GM19463 (cell line): ENCODE measurements at regions not wholly inside any gene's neighbourhood (a gene's known extent, or its start where the extent isn't known, plus 50 kb on each side); places are given as distances from the start of the nearest gene placed in this dataset.
"Not testable (repeated sequence)": the region's sequence is repeated elsewhere in the genome, so short reads cannot be mapped to it uniquely, and the experiment has no call there.

ENCODE experiments used
- ATAC-seq: cut with Tn5 transposase; IDR thresholded peaks from one replicate; pipeline ENCODE4 v1.9.1; 2021; ENCODE audit warnings: mild to moderate bottlenecking, moderate library complexity; ENCODE audit not compliant: unreplicated experiment

DNA sequence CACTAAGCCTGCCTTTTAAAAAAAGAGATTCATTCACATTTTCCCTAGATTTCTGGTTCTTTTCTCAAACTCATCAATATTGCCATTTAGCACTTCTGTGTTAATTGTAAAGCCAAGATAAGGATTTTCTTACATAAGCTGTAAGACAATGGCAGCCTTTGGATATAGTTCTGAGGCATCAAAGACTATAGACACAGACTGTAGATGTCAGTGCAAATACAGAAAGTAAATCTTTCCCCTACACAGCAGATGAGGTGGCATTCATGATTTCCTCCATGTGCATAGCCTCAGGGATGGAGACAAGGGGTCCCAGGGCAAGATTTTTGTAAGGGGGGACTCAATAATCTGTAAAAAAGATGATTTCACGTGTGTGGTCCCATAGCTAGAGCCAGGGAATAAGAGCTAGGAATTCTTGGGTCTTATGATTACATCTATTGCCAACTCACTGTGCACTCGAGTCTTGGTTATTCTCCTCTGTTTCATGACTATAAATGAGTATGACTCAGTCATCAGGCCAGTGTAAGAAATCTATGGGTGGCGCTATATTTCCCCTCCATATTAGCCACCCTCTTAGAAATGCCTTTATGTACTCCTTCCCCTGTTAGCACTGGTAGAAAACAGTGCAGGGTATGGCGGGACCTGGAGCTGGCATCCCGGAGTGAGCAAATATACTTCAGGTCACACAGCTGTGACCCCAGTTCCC lies 207.5 kb downstream of the EXOC5 start:
- ATAC-seq = no peak

DNA sequence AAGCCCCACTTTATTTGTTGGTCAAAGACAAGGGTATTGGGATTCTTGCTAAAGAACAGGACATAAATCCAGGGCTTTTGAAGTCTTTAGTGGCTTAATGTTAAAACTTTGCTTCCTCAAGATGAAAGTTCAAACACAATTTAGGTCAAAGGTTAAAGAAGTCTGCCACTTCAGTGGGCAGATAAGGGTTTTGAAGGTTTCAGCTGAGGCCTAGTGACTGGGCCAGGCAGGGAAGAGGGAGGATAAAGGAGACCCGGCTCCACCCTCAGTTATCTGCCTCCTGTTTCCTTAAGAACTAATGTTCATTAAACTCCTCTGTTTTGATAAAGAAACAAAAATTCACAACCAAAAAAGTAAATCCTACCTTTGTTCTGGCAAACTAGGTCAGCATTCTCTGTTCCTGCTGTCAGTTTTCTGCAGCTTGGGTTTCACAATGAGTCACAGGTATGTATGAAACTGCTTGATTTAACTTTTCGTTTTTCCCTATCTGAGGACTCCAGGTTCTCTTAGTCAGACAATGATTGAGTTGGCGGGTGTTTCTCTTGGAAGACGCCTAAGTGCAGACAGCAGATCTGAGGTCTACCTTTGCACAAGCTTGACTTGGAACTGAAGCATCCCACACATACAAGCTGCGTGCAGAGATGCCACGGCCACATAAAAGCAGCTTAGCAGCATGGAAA lies 208.3 kb downstream of the EXOC5 start:
- ATAC-seq = peak; percentile 94

DNA sequence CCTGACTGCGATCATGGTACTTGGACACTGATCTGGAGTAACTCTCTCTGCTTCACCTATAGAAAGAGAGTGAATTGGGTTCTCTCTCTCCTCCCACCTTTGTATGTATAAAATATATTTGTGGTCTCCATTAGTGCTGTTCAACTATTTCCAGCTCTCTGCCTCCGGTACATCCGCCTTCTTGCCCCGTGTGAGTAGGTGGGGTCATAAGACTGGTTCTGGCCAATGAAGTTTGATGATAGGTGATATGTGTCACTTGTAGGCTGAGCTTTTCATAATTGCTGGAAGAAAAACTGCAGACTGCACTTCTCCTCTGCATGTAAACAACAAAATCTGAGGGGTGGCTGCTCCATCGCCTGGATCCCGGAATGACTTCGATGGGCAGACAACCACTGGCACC lies 210.4 kb downstream of the EXOC5 start:
- no peak for ATAC-seq

DNA sequence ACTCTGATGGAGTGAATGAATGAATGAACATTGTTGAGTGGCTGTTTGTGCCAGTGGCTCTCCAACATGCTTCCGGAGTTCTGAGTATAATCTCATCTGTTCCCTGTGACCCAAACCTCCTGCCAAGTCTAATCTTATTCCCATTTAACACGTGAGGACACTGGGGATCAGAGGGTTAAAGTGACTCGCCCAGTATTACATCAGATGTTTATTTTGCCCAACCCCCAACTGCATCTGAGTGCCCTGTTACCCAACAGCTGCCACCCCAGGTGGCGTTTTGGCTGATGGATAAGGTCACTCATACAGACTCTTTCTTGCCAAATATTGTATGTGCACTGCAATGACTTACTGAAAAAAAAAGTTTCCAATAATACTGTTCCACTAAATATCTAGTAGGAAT lies 210.9 kb downstream of the EXOC5 start:
- ATAC-seq = no peak

DNA sequence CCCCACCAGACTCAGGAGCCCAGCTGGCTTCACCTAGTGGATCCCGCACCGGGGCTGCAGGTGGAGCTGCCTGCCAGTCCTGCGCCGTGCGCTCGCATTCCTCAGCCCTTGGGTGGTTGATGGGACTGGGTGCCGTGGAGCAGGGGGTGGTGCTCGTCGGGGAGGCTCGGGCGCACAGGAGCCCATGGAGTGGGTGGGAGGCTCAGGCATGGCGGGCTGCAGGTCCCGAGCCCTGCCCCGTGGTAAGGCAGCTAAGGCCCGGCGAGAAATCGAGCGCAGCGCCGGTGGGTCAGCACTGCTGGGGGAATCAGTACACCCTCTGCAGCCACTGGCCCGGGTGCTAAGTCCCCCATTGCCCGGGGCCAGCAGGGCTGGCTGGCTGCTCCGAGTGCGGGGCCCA lies 212.2 kb downstream of the EXOC5 start:
- not testable (repeated sequence) for ATAC-seq

DNA sequence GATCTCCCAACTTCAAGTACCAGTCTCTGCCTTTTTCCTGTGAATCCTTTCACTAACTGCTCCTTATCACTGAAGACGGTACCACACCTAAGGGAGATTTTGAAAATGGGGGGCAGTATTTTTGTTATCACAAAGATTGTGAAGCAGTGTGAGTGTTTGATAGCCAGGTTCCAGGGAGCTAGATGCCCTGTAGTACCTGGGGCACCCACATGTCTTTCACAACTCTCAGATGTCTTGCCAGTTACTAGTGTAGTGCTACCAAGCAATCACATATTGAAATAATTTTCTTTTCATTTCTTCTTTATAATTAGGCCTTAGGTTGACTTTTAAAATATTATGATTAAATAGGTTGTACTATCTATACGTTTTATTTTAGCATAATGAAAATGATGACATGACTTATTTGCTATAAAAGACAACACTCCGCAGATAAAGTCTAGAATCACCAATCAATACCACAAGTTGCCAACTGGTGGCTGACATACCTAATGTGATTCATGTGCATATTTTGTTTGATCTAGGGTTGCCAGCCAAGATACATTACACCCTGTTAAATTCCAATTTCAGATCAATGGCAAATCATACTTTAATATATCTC lies 215.9 kb downstream of the EXOC5 start:
- no peak for ATAC-seq

DNA sequence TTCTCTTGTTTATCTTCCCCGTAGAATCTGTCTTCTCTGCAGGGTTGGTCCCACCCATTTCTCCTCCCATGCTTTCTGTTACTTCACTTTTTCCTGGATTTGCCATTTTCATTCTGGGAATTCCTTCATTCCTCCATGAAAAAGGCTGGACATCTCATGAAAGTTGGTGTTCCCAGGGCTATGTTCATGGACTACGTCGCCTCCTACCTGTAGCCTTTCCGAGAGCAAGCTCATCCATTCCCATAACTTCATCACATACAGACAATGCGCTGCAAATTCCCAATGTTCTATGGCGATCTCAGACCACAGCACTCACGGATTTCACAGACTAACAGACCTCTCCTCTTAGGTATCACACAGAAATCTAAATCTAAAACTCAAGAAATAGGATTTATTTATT lies 217.1 kb downstream of the EXOC5 start:
- ATAC-seq = no peak

DNA sequence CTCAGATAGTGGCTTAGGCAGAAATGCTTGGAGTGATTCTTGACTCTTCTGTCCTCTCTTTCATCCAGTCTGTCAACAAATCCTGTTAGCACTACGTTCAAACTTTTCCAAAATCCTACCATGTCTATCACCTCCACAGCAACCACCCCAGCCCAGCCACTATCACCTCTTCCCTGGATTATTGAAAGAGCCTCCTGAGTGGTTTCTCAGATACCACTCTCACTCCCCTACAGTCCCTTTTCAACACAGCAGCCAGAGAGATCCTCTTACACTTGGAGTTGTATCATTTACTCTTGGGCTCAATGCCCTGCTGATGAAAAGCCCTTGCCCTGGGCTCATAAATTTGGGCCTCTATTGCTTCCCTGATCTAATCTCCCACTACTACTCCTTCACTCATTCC lies 218.9 kb downstream of the EXOC5 start:
- no peak for ATAC-seq

DNA sequence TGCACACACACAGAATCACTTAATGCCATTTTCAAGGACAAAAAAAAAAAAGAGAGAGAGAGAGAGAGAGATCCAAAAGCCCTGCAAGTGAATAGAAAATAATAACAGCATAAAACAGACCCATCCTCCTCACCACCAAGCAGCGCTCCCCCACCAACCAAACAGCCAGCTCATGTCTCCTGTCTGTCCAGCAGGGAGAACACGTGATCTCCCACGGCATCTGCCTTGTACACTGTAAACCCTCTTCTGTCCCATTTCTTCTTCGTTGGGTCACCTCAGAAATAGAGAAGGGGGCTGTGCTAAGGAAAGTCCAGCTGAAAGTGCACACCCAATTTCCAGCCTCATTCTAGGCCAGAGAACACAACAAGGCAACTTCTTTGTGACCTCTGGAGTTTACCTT lies 222.5 kb downstream of the EXOC5 start:
- no peak for ATAC-seq

DNA sequence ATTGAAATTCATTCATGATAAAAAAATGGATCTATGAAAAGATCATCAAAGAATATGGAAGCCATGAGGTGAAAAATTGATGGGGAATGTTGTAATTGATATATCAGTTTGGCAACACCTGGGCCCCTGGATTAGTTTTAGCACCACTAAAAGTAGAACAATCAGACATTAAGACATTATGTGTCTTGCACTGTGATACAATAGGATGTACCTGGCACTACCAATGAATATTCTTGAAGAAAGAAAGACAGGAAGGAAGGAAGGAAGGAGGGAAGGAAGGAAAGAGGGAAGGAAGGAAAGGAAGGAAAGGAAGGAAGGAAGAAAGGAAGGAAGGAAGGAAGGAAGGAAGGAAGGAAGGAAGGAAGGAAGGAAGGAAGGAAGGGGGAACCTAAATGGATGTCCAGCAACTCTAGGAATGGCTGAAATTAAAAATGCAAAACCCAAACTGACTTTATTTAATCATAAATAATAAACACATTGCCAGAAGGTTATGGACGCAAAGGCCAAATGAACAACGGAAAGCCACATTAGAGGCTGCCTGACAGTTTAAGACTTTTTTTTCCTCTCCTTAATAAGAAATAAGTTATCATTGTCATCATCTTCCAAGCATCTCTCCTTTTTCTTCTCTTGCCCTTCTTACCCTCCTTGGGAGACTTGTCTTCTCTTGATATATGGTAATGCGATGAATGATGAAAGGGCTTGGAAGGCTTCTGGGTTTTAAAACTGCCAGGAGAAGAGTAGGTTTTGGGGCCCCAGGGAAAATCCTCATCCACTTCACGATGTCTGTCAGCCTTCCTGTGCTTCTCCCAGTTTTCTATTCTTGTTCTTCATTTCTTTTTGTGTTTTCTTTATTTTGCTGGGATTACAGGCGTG lies 224.4 kb downstream of the EXOC5 start:
- not testable (repeated sequence) for ATAC-seq

DNA sequence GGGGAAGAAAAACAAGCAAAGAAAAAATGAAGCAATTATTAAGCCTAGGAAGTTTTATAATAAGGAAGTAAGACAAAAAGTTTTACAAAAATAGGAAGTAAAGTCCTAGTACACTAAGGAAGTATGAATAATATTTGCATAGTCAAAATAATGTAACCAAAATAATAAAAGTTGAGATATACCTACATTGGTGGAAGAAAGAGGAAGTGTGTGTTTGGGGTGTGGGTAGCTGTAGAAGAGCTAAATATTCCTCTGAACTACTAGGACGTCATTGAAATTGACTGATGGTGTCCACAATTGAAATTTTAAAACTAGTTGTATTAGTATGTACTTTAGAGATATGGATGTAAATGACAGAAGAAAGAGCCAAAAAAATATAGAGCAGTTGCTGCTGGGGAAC lies 228.4 kb upstream of the OTX2 start:
- ATAC-seq = no peak

DNA sequence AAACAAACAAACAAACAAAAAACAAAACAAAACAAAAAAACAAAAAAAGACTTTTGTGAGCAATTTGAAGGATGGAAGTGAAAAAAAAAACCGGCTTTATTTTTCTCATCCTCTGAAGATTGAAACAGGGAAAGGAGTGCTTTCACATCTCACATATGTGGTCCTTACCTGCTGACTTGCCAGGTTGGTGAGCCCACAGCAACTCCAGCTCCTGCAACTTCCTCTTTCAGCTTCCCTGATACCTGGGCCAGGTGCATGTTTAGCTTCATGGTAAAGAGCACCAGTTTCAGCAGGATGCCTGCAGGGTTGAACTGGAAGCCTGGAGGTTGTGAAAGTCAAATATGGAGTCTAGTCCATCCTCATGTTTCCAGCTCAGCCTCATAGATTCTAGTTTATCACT lies 221.2 kb upstream of the OTX2 start:
- ATAC-seq = no peak

DNA sequence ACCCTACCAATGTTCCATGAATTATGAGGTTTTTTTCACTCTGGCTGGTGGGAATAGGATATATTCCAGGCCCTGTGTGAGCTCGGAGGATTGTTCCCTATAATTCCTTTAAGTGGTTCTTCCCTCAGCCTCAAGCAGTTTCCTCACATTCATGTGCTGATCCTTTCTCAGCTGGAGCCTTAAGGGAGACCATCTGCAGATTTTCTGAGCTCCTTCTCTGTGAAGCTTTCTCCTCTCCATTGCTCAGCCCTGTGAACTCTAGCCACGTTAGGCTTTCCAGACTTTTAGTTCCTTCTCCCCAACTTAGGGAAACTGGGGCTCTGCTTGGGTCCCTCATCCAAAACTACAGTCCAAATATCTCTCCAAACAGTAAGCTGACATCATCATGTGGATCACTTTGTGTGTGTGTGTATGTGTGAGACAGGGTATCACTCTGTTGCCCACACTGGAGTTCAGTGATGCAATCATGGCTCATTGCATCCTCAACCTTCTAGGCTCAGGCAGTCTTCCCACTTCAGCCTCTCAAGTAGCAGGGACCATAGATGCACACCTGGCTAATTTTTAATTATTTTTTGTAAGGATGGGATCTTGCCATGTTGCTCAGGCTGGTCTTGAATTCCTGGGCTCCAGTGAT lies 219.5 kb upstream of the OTX2 start:
- ATAC-seq = no peak

DNA sequence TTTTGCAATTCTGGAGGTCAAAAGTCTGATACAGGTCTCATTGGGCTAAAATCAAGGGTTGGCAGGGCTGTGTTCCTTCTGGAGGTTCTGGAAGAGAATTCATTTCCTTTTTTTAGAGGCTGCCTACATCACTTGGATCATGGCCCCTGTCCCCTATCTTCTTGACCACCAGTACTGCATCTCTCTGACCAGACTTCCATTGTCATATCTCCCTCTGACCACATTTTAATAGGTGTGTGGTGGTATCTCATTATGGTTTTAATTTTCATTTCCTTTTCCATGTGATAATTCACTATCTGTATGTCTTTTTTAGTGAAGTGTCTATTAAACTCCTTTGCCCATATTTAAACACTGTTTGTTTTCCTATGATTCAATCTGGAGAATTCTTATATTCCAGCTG lies 215.2 kb upstream of the OTX2 start:
- ATAC-seq = no peak

DNA sequence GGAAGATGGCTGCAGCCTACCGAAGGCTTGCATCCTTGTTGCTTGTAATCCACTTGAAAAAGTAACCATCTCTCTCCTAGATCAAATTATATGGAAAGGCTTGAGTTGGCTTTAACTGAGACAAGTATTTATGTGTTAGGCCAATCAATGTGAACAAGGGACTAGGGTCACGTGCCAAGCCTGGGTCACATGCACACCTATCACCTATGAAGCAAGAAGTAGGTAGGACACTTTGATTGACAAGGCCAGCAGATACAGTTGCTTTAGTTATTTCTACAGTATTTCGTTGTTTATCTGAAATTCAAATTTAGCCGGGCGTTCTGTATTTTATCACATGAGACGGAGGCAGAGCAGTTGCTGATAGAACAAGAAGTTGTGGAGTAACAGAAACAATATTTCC lies 212.3 kb upstream of the OTX2 start:
- ATAC-seq = no peak

DNA sequence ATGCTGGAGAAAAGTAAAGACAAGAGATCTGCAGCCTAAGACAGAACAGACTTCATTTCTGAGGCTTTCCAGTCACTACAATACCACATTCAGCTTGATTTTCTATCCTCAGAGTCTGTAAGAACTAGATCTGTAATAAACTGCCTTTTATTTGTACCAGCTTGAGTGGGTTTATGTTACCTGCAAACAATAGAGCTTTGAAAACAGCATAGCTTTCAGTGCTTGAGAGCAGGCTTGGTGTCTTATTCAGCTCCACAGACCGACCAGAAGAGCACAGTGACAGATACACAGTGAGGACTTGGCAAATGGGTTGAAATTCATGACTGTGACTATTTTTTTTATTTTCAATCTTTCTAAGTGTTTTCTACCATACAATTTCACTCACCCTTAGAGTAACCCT lies 207.8 kb upstream of the OTX2 start:
- ATAC-seq = no peak

DNA sequence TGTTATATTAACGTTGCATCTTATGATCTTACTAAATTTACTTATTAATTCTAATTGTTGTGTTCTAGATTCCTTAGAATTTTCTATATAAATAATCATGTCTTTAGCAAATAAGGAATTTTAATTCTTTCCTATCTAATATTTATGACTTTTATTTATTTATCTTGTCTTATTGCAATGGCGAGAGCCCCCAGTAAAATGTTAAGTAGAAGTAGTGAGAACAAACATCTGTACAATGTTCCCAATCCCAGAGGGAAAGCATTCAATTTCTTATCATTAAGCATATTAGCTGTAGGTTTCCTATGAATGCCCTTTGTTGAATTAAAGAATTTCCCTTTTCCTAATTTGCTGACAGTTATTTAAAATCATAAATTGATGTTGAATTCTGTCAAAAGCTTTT lies 203.7 kb upstream of the OTX2 start:
- ATAC-seq = no peak

DNA sequence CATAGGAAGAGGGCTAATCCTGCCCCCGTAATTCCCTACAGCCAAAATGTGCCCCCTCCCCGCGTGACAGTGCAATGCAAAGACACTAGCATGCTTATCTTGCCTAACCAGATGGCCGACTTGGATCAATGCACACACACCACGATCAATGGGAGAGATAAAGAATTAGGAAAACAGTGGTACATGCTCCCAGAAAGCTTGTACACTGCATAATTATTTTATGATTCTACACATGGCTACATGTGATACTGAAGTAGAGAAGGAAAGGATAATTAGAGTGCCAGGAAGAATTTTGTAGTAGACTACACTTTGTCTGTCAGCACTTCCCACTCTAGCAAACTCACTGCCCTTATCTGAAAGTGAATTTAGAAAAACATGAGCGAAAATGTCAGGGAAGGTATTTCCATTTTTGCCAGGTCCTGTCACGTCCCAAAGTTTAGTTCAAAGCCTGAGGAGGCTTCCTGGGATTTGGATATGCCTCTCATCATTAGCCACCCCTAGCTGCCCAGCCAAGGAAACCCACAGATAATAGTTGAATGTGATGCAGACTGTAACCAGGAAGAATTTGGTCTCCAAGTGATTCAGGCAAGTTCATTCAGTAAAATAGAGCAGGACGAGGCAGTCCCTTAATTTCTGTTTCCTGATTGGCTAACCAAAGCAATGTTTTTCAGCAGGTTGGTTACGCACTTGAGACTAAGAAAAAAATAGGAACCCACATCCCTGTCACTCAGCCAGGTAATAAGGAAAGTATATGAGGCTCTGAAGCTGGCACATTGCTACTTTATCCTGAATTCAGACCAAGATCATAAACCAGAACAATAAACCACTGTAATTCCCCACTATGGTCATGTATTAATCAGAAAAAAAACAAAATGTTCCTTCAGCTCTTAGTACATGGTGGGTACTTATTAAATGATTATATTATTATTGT lies 199.6 kb upstream of the OTX2 start:
- no peak for ATAC-seq

DNA sequence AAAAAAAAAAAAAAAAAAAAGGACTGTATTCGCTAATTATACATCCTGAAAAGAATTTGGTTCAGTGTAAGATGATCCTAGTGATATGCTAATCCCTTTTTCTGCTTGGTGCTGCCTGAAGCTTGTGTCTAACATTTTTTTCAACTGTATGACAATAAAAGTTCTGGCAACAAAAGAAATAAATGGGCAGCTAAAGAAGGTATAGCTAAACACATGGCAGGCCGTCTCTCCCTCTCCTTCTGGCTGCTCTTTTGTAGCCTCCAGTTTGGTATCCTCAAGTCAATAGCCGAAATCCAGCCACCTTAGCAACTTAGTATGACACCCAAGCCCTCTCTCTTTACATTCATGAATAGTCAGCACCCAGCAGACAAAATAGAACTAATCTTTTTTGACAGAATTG lies 198.3 kb upstream of the OTX2 start:
- ATAC-seq = no peak

DNA sequence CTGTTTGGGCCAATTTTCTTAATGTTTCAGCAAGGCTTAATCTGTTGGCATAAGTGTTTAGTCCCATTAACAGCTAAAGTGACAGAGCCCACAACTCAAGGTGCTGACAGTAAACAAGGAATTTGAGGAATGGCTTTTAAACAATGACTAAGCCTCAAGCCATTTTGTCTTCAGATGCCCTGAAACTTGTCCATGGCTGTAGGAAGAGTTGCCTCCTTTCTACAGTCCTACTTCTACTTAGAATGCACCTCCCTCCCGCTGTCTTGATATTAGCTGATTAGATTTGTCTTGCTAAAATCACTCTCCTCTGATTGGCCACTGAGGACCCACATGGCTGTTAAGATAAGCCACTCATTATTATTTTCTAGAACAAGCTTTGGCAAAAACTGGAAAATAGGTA lies 188.4 kb upstream of the OTX2 start:
- ATAC-seq = no peak
